H9 (cell line): ENCODE measurements at regions not wholly inside any gene's neighbourhood (a gene's known extent, or its start where the extent isn't known, plus 50 kb on each side); places are given as distances from the start of the nearest gene placed in this dataset.

Experiments
- DNase-seq: peaks from one replicate; pipeline ENCODE4 v3.0.0-alpha.2; 2017
- H2AFZ ChIP-seq: one replicate; pipeline ENCODE4 v1.6.1; 2013; ENCODE audit warnings: mild to moderate bottlenecking, low read length, control low read depth, moderate library complexity
- H2AK5ac ChIP-seq: 2 replicates; pipeline ENCODE4 v1.6.1; 2013; ENCODE audit warnings: low read length, control low read depth, mixed read lengths; ENCODE audit not compliant: insufficient read length
- H2BK120ac ChIP-seq: one replicate; pipeline ENCODE4 v1.6.1; 2013; ENCODE audit warnings: low read depth, mild to moderate bottlenecking, low read length, control low read depth, inconsistent platforms; ENCODE audit not compliant: poor library complexity, severe bottlenecking
- H2BK12ac ChIP-seq: 2 replicates; pipeline ENCODE4 v1.6.1; 2013; ENCODE audit warnings: low read length, control low read depth, mixed read lengths, low read depth; ENCODE audit not compliant: insufficient read length
- H2BK15ac ChIP-seq: 2 replicates; pipeline ENCODE4 v1.6.1; 2013; ENCODE audit warnings: low read depth, low read length, control low read depth
- H2BK20ac ChIP-seq: one replicate; pipeline ENCODE4 v1.6.1; 2013; ENCODE audit warnings: low read depth, mild to moderate bottlenecking, low read length, control low read depth, inconsistent platforms; ENCODE audit not compliant: poor library complexity, severe bottlenecking
- H2BK5ac ChIP-seq: 2 replicates; pipeline ENCODE4 v1.6.1; 2013; ENCODE audit warnings: low read length, control low read depth, mixed read lengths; ENCODE audit not compliant: insufficient read length
- H3K14ac ChIP-seq: 2 replicates; pipeline ENCODE4 v1.6.1; 2013; ENCODE audit warnings: low read length, control low read depth; ENCODE audit not compliant: insufficient read depth
- H3K18ac ChIP-seq: 2 replicates; pipeline ENCODE4 v1.6.1; 2013; ENCODE audit warnings: low read depth, mild to moderate bottlenecking, mixed read lengths, low read length, control low read depth; ENCODE audit not compliant: insufficient read length
- H3K23ac ChIP-seq: 2 replicates; pipeline ENCODE4 v1.6.1; 2013; ENCODE audit warnings: low read length, control low read depth, mixed read lengths, low read depth; ENCODE audit not compliant: insufficient read length
- H3K23me2 ChIP-seq: 2 replicates; pipeline ENCODE4 v1.6.1; 2013; ENCODE audit warnings: low read depth, mild to moderate bottlenecking, mixed read lengths, low read length, control low read depth; ENCODE audit not compliant: insufficient read length, poor library complexity, severe bottlenecking
- H3K27ac ChIP-seq: 2 replicates; pipeline ENCODE4 v1.5.1; 2013; ENCODE audit warnings: low read length, control low read depth, mixed read lengths, low read depth; ENCODE audit not compliant: insufficient read length
- H3K27me3 ChIP-seq: 2 replicates; pipeline ENCODE4 v1.6.1; 2013; ENCODE audit warnings: low read length, control low read depth, inconsistent platforms; ENCODE audit not compliant: insufficient read depth
- H3K4ac ChIP-seq: 2 replicates; pipeline ENCODE4 v1.6.1; 2013; ENCODE audit warnings: low read depth, mild to moderate bottlenecking, control low read depth, inconsistent platforms, low read length, moderate library complexity
- H3K4me1 ChIP-seq: 2 replicates; pipeline ENCODE4 v1.6.1; 2013; ENCODE audit warnings: low read length, control low read depth, inconsistent platforms; ENCODE audit not compliant: insufficient read depth
- H3K4me2 ChIP-seq: 2 replicates; pipeline ENCODE4 v1.6.1; 2013; ENCODE audit warnings: low read length, control low read depth, mixed read lengths; ENCODE audit not compliant: insufficient read length, insufficient read depth
- H3K56ac ChIP-seq: 2 replicates; pipeline ENCODE4 v1.6.1; 2013; ENCODE audit warnings: low read depth, mild to moderate bottlenecking, mixed read lengths, low read length, control low read depth; ENCODE audit not compliant: insufficient read length
- H3K79me1 ChIP-seq: 2 replicates; pipeline ENCODE4 v1.6.1; 2013; ENCODE audit warnings: low read depth, mild to moderate bottlenecking, moderate library complexity, low read length, control low read depth, inconsistent platforms; ENCODE audit not compliant: insufficient read depth, poor library complexity, severe bottlenecking
- H3K79me2 ChIP-seq: 2 replicates; pipeline ENCODE4 v1.6.1; 2013; ENCODE audit warnings: low read length, control low read depth, inconsistent platforms; ENCODE audit not compliant: insufficient read depth
- H3K9ac ChIP-seq: 2 replicates; pipeline ENCODE4 v1.6.1; 2013; ENCODE audit warnings: low read length, control low read depth, mixed read lengths; ENCODE audit not compliant: insufficient read length; ENCODE audit errors: extremely low read depth
- H3K9me3 ChIP-seq: one replicate; pipeline ENCODE4 v1.6.1; 2013; ENCODE audit warnings: low read depth, low read length, inconsistent platforms; ENCODE audit not compliant: control insufficient read depth
- H3T11ph ChIP-seq: one replicate; pipeline ENCODE4 v1.6.1; 2013; ENCODE audit warnings: mild to moderate bottlenecking, low read length, control low read depth, inconsistent platforms
- H4K20me1 ChIP-seq: one replicate; pipeline ENCODE4 v1.6.1; 2013; ENCODE audit not compliant: control insufficient read depth, insufficient read length, insufficient read depth
- H4K5ac ChIP-seq: 2 replicates; pipeline ENCODE4 v1.6.1; 2013; ENCODE audit warnings: low read depth, mild to moderate bottlenecking, mixed read lengths, low read length, control low read depth; ENCODE audit not compliant: insufficient read length
- H4K8ac ChIP-seq: replicated peaks from 2 replicates; pipeline ENCODE4 v1.6.1; 2013; ENCODE audit warnings: low read length, control low read depth, mixed read lengths, low read depth; ENCODE audit not compliant: insufficient read length
- H4K91ac ChIP-seq: 2 replicates; pipeline ENCODE4 v1.6.1; 2013; ENCODE audit warnings: low read depth, mild to moderate bottlenecking, moderate library complexity, mixed read lengths, low read length, control low read depth; ENCODE audit not compliant: insufficient read length
- H3K27ac Mint-ChIP-seq, 3 experiments: 2 replicates in 2 of 3; 3 replicates in 1 of 3; pipeline ENCODE4 v1.8.0; 2020 to 2021; ENCODE audit warnings: mixed read lengths in 3 of 3, mild to moderate bottlenecking in 1 of 3, moderate library complexity in 1 of 3
- H3K27me3 Mint-ChIP-seq: 2 replicates; pipeline ENCODE4 v1.8.0; 2021; ENCODE audit warnings: low read depth, mild to moderate bottlenecking, moderate library complexity, mixed read lengths
- H3K36me3 Mint-ChIP-seq, 3 experiments: 2 replicates in 2 of 3; 3 replicates in 1 of 3; pipeline ENCODE4 v1.8.0; 2020 to 2021; ENCODE audit warnings: low read depth in 3 of 3, mixed read lengths in 3 of 3; ENCODE audit not compliant: insufficient read depth in 1 of 3
- H3K4me1 Mint-ChIP-seq, 2 experiments: 2 replicates each; pipeline ENCODE4 v1.8.0; 2020; ENCODE audit warnings: mixed read lengths in 2 of 2
- H3K4me3 Mint-ChIP-seq, 2 experiments: 2 replicates in 1 of 2; 3 replicates in 1 of 2; pipeline ENCODE4 v1.8.0; 2020 to 2021; ENCODE audit warnings: mild to moderate bottlenecking in 2 of 2, mixed read lengths in 2 of 2, moderate library complexity in 1 of 2
- H3K9me3 Mint-ChIP-seq, 2 experiments: 2 replicates in 1 of 2; 3 replicates in 1 of 2; pipeline ENCODE4 v1.8.0; 2020; ENCODE audit warnings: mild to moderate bottlenecking in 2 of 2, mixed read lengths in 2 of 2, moderate library complexity in 1 of 2
- CTCF ChIP-seq: fragments of 200-600 bp; sonication (generic); conservative IDR thresholded peaks from 3 replicates; pipeline ENCODE4 v1.8.0; 2021; ENCODE audit warnings: antibody characterized with exemption, mild to moderate bottlenecking
- WGBS: extraction: QIAGEN DNeasy Blood & Tissue Kit; methylation state at CpG from one replicate; pipeline ENCODE4 v1.1.7; 2013; ENCODE audit warnings: missing lambda C conversion rate, low lambda C conversion rate, mixed read lengths; ENCODE audit not compliant: insufficient read length; ENCODE audit errors: extremely low coverage; 5-methylcytosine and 5-hydroxymethylcytosine counted together

- Mint-ChIP-seq H3K36me3 (no peaks in the 10 kb centered on the region), H3K4me3 (no peak overlapping the region), H3K27me3 (no peaks in the 10 kb centered on the region), H3K9me3 (no peaks in the 10 kb centered on the region), H3K4me1 (peaks cover 10 to 11% of the 10 kb centered on the region in 2 experiments), H3K27ac (no peak overlapping the region; a peak in 1 of 7 replicates)
- H3K23me2 ChIP-seq, result no peaks in the 10 kb centered on the region
- no peak overlapping the region for H2BK120ac ChIP-seq
- no peak overlapping the region for H2AK5ac ChIP-seq
- no peak overlapping the region for H4K8ac ChIP-seq
- H3K14ac ChIP-seq, result no peak overlapping the region
- no peaks in the 10 kb centered on the region for H3K9me3 ChIP-seq
- no peak overlapping the region for H3T11ph ChIP-seq
- H3K27me3 ChIP-seq, result no peaks in the 10 kb centered on the region
- no peak overlapping the region for H2BK12ac ChIP-seq
- no peaks in the 10 kb centered on the region for H3K79me1 ChIP-seq
- H4K20me1 ChIP-seq, result no peaks in the 10 kb centered on the region
- H3K56ac ChIP-seq, result no peak overlapping the region
- H2BK20ac ChIP-seq, result no peak overlapping the region
- DNase-seq, result no peak
- no peaks in the 10 kb centered on the region for H3K79me2 ChIP-seq
- H4K91ac ChIP-seq, result no peak overlapping the region
- H3K9ac ChIP-seq, result no peak overlapping the region
- H2AFZ ChIP-seq, result no peak overlapping the region
- no CpG with 5 or more reads among the region's 7 CpGs for WGBS
- H3K18ac ChIP-seq, result no peak overlapping the region
- H3K23ac ChIP-seq, result no peak overlapping the region
- H4K5ac ChIP-seq, result no peak overlapping the region
- H2BK5ac ChIP-seq, result no peak overlapping the region
- no peak for TF ChIP-seq CTCF
- H3K4me1 ChIP-seq, result no peaks in the 10 kb centered on the region
- H3K4me2 ChIP-seq, result no peak overlapping the region
- no peak overlapping the region for H3K27ac ChIP-seq
- H3K4ac ChIP-seq, result no peak overlapping the region
- no peak overlapping the region for H2BK15ac ChIP-seq
Measured at GRCh38 chr13:40016953-40017660, 361.6 kb downstream of the COG6 start.
